K562 (cell line): ENCODE measurements at regions not wholly inside any gene's neighbourhood (a gene's known extent, or its start where the extent isn't known, plus 50 kb on each side); places are given as distances from the start of the nearest gene placed in this dataset.

ENCODE experiments used
- ATAC-seq: fragments of 200-7000 bp; cut with Tn5 transposase; 3 replicates; pipeline ENCODE4 v1.9.1; 2020; ENCODE audit warnings: moderate library complexity
- BruUV-seq: library from RNA; stranded (reverse); fragments of 400-500 nt; replicated peaks from 2 replicates; lab custom pipeline; 2021; lab: Mats Ljungman, UMichigan
- CTCF ChIA-PET: fragments of 300-600 bp; formaldehyde crosslinking; extraction: SDS; loops from one replicate; lab custom pipeline; 2021; ENCODE audit warnings: low intra/inter-chr PET ratio; lab: Yijun Ruan, JAX
- POLR2A ChIA-PET: fragments of 300-600, 350-650 bp; sonication (Branson Sonifier 250); formaldehyde crosslinking; extraction: SDS; loops from one replicate; lab custom pipeline; 2021; ENCODE audit warnings: antibody characterized with exemption, inconsistent platforms; lab: Yijun Ruan, JAX
- DNase-seq, 4 experiments: peaks; one replicate each; pipeline versions ENCODE4 v3.0.0 to v3.0.0-alpha.2; 2011 to 2018; ENCODE audit warnings: low spot score in 3 of 4, mixed read lengths in 3 of 4; ENCODE audit errors: extremely low read depth in 1 of 4
- FAIRE-seq: peaks from 2 replicates; lab custom pipeline; 2011; peaks lifted over from hg19 to GRCh38; lab: Jason Lieb, UNC
- H2AFZ ChIP-seq: 2 replicates; pipeline ENCODE4 v1.6.0; 2011; ENCODE audit warnings: low read depth, low read length, control low read depth, inconsistent platforms
- H3K27ac ChIP-seq: fragments of 200-600 bp; 3 replicates; pipeline ENCODE4 v1.8.0; 2011; ENCODE audit warnings: low read depth, mild to moderate bottlenecking, control low read depth, inconsistent platforms, low read length, moderate library complexity, mixed read lengths; ENCODE audit errors: extremely low read depth
- H3K27me3 ChIP-seq, 2 experiments: fragments of 300-600 bp in 1 of 2; 2 replicates in 1 of 2; 3 replicates in 1 of 2; pipeline versions ENCODE4 v1.6.0 to v1.8.0; 2011; ENCODE audit warnings: inconsistent platforms in 2 of 2, low read length in 2 of 2, mild to moderate bottlenecking in 1 of 2, mixed read lengths in 1 of 2, moderate library complexity in 1 of 2; ENCODE audit not compliant: control insufficient read depth in 2 of 2, insufficient read depth in 2 of 2
- H3K36me3 ChIP-seq: fragments of 300-600 bp; 3 replicates; pipeline ENCODE4 v1.8.0; 2011; ENCODE audit warnings: mild to moderate bottlenecking, low read length, inconsistent platforms; ENCODE audit not compliant: control insufficient read depth, insufficient read depth
- H3K4me1 ChIP-seq, 2 experiments: fragments of 200-600 bp in 1 of 2; replicated peaks in 1 of 2; 2 replicates in 1 of 2; 3 replicates in 1 of 2; pipeline versions ENCODE4 v1.5.1 to v1.8.0; 2011; ENCODE audit warnings: inconsistent platforms in 2 of 2, low read length in 2 of 2, mild to moderate bottlenecking in 1 of 2, mixed read lengths in 1 of 2, moderate library complexity in 1 of 2; ENCODE audit not compliant: control insufficient read depth in 2 of 2, insufficient read depth in 2 of 2
- H3K4me2 ChIP-seq: 2 replicates; pipeline ENCODE4 v1.6.1; 2011; ENCODE audit warnings: low read length, control low read depth, inconsistent platforms, mixed read lengths; ENCODE audit not compliant: insufficient read depth
- H3K4me3 ChIP-seq: fragments of 200-600 bp; sonication (generic), shearing (Covaris generic); 2 replicates; pipeline ENCODE4 v1.5.1; 2016; ENCODE audit warnings: control low read depth, inconsistent platforms
- H3K79me2 ChIP-seq: fragments of 200-600 bp; 3 replicates; pipeline ENCODE4 v1.8.0; 2011; ENCODE audit warnings: low read length, inconsistent platforms; ENCODE audit not compliant: control insufficient read depth, insufficient read depth
- H3K9ac ChIP-seq, 2 experiments: 2 replicates each; pipeline versions ENCODE4 v1.6.0 to v1.6.1; 2011; ENCODE audit warnings: low read depth in 2 of 2, low read length in 2 of 2, control low read depth in 1 of 2, inconsistent platforms in 1 of 2, mild to moderate bottlenecking in 1 of 2, mixed read lengths in 1 of 2; ENCODE audit not compliant: insufficient read depth in 1 of 2
- H3K9me1 ChIP-seq: one replicate; pipeline ENCODE4 v1.6.0; 2011; ENCODE audit warnings: inconsistent platforms, mild to moderate bottlenecking, low read length, moderate library complexity; ENCODE audit not compliant: control insufficient read depth, insufficient read depth
- H3K9me3 ChIP-seq: replicated peaks from 2 replicates; pipeline ENCODE4 v1.5.1; 2011; ENCODE audit warnings: low read depth, low read length, inconsistent platforms; ENCODE audit not compliant: control insufficient read depth, insufficient read depth
- H4K20me1 ChIP-seq: replicated peaks from 2 replicates; pipeline ENCODE4 v1.6.1; 2011; ENCODE audit warnings: low read length, inconsistent platforms, mixed read lengths; ENCODE audit not compliant: control insufficient read depth, insufficient read depth
- E2F8 ChIP-seq: fragments of 450-650 bp; IDR thresholded peaks from 2 replicates; pipeline ENCODE4 v1.7.1; 2018; ENCODE audit warnings: mild to moderate bottlenecking, low read depth; ENCODE audit not compliant: partially characterized antibody
- NRF1 ChIP-seq, 2 experiments: fragments of 450-650 bp; IDR thresholded peaks in 1 of 2; conservative IDR thresholded peaks in 1 of 2; 2 replicates each; pipeline ENCODE4 v1.6.1; 2014; ENCODE audit warnings: mild to moderate bottlenecking in 2 of 2
- PTBP1 ChIP-seq: fragments of 200-400 bp; formaldehyde crosslinking; IDR thresholded peaks from 2 replicates; pipeline ENCODE4 v1.6.1; 2017; ENCODE audit warnings: low read depth, low read length
- RBM22 ChIP-seq: fragments of 200-400 bp; formaldehyde crosslinking; IDR thresholded peaks from 2 replicates; pipeline ENCODE4 v1.6.1; 2018; ENCODE audit warnings: low read length, low read depth; ENCODE audit not compliant: poor library complexity, severe bottlenecking
- STAT6 ChIP-seq: sonication (generic); formaldehyde crosslinking; IDR thresholded peaks from 2 replicates; pipeline ENCODE4 v1.8.1; 2023; ENCODE audit warnings: mild to moderate bottlenecking, missing genetic modification reagents
- TEAD1 ChIP-seq, 2 experiments: fragments of 450-650 bp in 1 of 2; sonication (generic) in 1 of 2; formaldehyde crosslinking; IDR thresholded peaks; 2 replicates each; pipeline versions ENCODE4 v1.4.0 to v1.8.0; 2020 to 2022; ENCODE audit warnings: mild to moderate bottlenecking in 2 of 2, missing genetic modification reagents in 1 of 2
- WHSC1 ChIP-seq: IDR thresholded peaks from one replicate; pipeline ENCODE4 v1.6.1; 2012; ENCODE audit warnings: low read length, control low read depth, inconsistent platforms
- ZC3H11A ChIP-seq: IDR thresholded peaks from 2 replicates; pipeline ENCODE4 v1.6.1; 2012; ENCODE audit warnings: low read depth, low read length, improper control_type of control experiment
- ZNF174 ChIP-seq: fragments of 250-450 bp; sonication (Bioruptor Pico); IDR thresholded peaks from 2 replicates; pipeline ENCODE4 v1.4.0; 2020; ENCODE audit warnings: mild to moderate bottlenecking
- ZNF644 ChIP-seq: fragments of 200-800 bp; sonication (Bioruptor generic); IDR thresholded peaks from 2 replicates; pipeline ENCODE4 v1.6.1; 2016; ENCODE audit warnings: low read depth, missing genetic modification characterization, missing compliant biosample characterization
- ZNF717 ChIP-seq: fragments of 250-450 bp; sonication (Bioruptor Pico); IDR thresholded peaks from 2 replicates; pipeline ENCODE4 v1.5.0; 2021
- ZNF830 ChIP-seq: fragments of 250-450 bp; sonication (Bioruptor Pico); IDR thresholded peaks from 2 replicates; pipeline ENCODE4 v1.5.0; 2021; ENCODE audit warnings: mild to moderate bottlenecking
- WGBS: fragments of 100-300 bp; shearing (Covaris generic); methylation state at CpG from one replicate; pipeline ENCODE4 v1.1.6; 2016; ENCODE audit warnings: low coverage, mixed read lengths; ENCODE audit not compliant: insufficient coverage; ENCODE audit errors: missing lambda C conversion rate; 5-methylcytosine and 5-hydroxymethylcytosine counted together
- in situ Hi-C: fragments of 300-500 bp; cut with MboI; formaldehyde crosslinking; loops from 4 replicates; pipeline ENCODE4 v1.15.0; 2018; ENCODE audit warnings: inconsistent platforms, mixed read lengths
- intact Hi-C: fragments of 100-400 bp; cut with micrococcal nuclease; formaldehyde crosslinking; loops from 2 replicates; pipeline ENCODE4 v1.14.2; 2022
- TF ChIP-seq, protein P1 (sequence below): fragments of 250-450 bp; sonication (Bioruptor Pico); IDR thresholded peaks from 2 replicates; pipeline ENCODE4 v1.5.0; 2021

DNA sequence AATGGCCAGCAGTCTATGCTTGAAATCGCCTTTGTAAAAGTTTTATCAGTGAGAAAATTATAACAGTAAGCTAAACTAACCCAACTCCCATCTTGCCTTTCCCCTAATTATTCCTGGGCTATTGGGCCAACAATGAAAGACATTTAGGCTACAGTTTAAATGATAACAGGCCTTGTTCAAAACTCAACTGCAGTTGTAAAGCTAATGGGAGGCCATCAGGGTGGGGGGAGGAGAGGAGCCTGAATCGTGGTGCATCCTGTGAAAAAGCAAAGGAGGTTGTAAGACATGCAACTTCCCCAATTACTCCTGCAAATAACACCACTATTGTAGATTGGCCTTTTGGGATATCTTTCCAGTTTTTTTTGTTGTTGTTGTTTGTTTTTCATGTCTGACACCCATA is 53.8 kb downstream of the ACTL7B start:
- 0% methylated on average over 2 of the region's 2 CpGs for WGBS
- H3K27me3 ChIP-seq: peaks cover 0 to 6% of the 10 kb centered on the region in 2 experiments; a peak in 1 of 5 replicates
- no peak overlapping the region for H3K27ac ChIP-seq
- H3K4me2 ChIP-seq: no peak overlapping the region
- TF ChIP-seq ZNF174 (CRISPR knock-in tag): no peak
- no peak for TF ChIP-seq TEAD1 (CRISPR knock-in tag; IDR thresholded peaks at IDR 0.05)
- no peak for TF ChIP-seq ZNF644 (tag)
- no peak for TF ChIP-seq E2F8
- TF ChIP-seq, protein P1, sequence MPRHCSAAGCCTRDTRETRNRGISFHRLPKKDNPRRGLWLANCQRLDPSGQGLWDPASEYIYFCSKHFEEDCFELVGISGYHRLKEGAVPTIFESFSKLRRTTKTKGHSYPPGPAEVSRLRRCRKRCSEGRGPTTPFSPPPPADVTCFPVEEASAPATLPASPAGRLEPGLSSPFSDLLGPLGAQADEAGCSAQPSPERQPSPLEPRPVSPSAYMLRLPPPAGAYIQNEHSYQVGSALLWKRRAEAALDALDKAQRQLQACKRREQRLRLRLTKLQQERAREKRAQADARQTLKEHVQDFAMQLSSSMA: no peak
- no peak for TF ChIP-seq ZNF830 (CRISPR knock-in tag)
- no peak for TF ChIP-seq NRF1 (conservative IDR thresholded peaks at IDR 0.05 in 1 of 2, IDR thresholded peaks at IDR 0.05 in 1 of 2)
- no peak for TF ChIP-seq ZC3H11A
- TF ChIP-seq RBM22: no peak
- no peak for TF ChIP-seq STAT6 (CRISPR knock-in tag)
- no peak for TF ChIP-seq ZNF717 (CRISPR knock-in tag)
- no peak for TF ChIP-seq PTBP1
- no peak for TF ChIP-seq WHSC1
- TF ChIP-seq, all 486 proteins: peak for 0
- Histone ChIP-seq H2AFZ (no peak overlapping the region), H3K36me3 (no peaks in the 10 kb centered on the region), H4K20me1 (no peaks in the 10 kb centered on the region), H3K9me1 (no peaks in the 10 kb centered on the region), H3K9ac (no peak overlapping the region), H3K4me3 (no peak overlapping the region), H3K4me1 (peaks cover 0 to 9% of the 10 kb centered on the region in 2 experiments; a peak in 2 of 5 replicates), H3K79me2 (no peaks in the 10 kb centered on the region), H3K9me3 (no peaks in the 10 kb centered on the region)
- no peak for DNase-seq
- no TSS peak for BruUV-seq
- CTCF ChIA-PET: no interaction called here
- ATAC-seq: no peak
- intact Hi-C loops (no loop called here), in situ Hi-C loops (no loop called here)
- POLR2A ChIA-PET: interaction anchor here (0.8 kb wide), 1 partner anchor 10 kb away, joined by 4 read pairs; no protein-coding TSS in a partner anchor
- no peak for FAIRE-seq
